ENCODE measurements at regions not wholly inside any gene's neighbourhood (a gene's known extent, or its start where the extent isn't known, plus 50 kb on each side); places are given as distances from the start of the nearest gene placed in this dataset.
"Not testable (repeated sequence)": the region's sequence is repeated elsewhere in the genome, so short reads cannot be mapped to it uniquely, and the experiment has no call there.

- DNase-seq = no peak
Observed at GRCh38 chr6:139701003-139701402, 326.6 kb upstream of the CITED2 start.

- DNase-seq = no peak
Observed at GRCh38 chr6:139699911-139700310, 325.5 kb upstream of the CITED2 start.

- DNase-seq = no peak
Observed at GRCh38 chr6:139699335-139699734, 324.9 kb upstream of the CITED2 start.

- no peak for DNase-seq
Observed at GRCh38 chr6:139698526-139699176, 324.2 kb upstream of the CITED2 start.

- DNase-seq = not testable (repeated sequence)
Observed at GRCh38 chr6:139697856-139698255, 323.4 kb upstream of the CITED2 start.

- not testable (repeated sequence) for DNase-seq
Observed at GRCh38 chr6:139696991-139697390, 322.5 kb upstream of the CITED2 start.

- no peak for DNase-seq
Observed at GRCh38 chr6:139695361-139695760, 320.9 kb upstream of the CITED2 start.

- DNase-seq = no peak
Observed at GRCh38 chr6:139693735-139694134, 319.3 kb upstream of the CITED2 start.

- no peak for DNase-seq
Observed at GRCh38 chr6:139690007-139690406, 315.6 kb upstream of the CITED2 start.

GRCh38 chr6:139687055-139687454 is 312.6 kb upstream of the CITED2 start:
- DNase-seq = no peak

- no peak for DNase-seq
Observed at GRCh38 chr6:139686308-139686707, 311.9 kb upstream of the CITED2 start.

- no peak for DNase-seq
Observed at GRCh38 chr6:139685009-139685408, 310.6 kb upstream of the CITED2 start.

- no peak for DNase-seq
Observed at GRCh38 chr6:139680819-139681218, 306.4 kb upstream of the CITED2 start.

- DNase-seq = no peak
Observed at GRCh38 chr6:139679516-139680179, 305.2 kb upstream of the CITED2 start.

- DNase-seq = no peak
Observed at GRCh38 chr6:139676718-139677117, 302.3 kb upstream of the CITED2 start.

- DNase-seq = no peak
Observed at GRCh38 chr6:139666284-139666683, 291.8 kb upstream of the CITED2 start.

- DNase-seq = no peak
Observed at GRCh38 chr6:139663996-139664395, 289.5 kb upstream of the CITED2 start.

- no peak for DNase-seq
Observed at GRCh38 chr6:139659711-139660110, 285.3 kb upstream of the CITED2 start.

GRCh38 chr6:139659196-139659595 is 284.7 kb upstream of the CITED2 start:
- no peak for DNase-seq

- no peak for DNase-seq
Observed at GRCh38 chr6:139657119-139657518, 282.7 kb upstream of the CITED2 start.

- DNase-seq = no peak
Observed at GRCh38 chr6:139655783-139656705, 281.6 kb upstream of the CITED2 start.

- no peak for DNase-seq
Observed at GRCh38 chr6:139654888-139655782, 280.7 kb upstream of the CITED2 start.

GRCh38 chr6:139654309-139654708 is 279.9 kb upstream of the CITED2 start:
- no peak for DNase-seq

All from NCI-H510A (cell line).